A673 (cell line): ENCODE measurements at regions not wholly inside any gene's neighbourhood (a gene's known extent, or its start where the extent isn't known, plus 50 kb on each side); places are given as distances from the start of the nearest gene placed in this dataset.

Experiments used
- BruUV-seq: library from RNA; stranded (reverse); fragments of 400-500 nt; replicated peaks from 2 replicates; lab custom pipeline; 2021; lab: Mats Ljungman, UMichigan
- CTCF ChIA-PET: fragments of 300-600 bp; sonication (Branson Sonifier 250); formaldehyde crosslinking; loops from one replicate; lab custom pipeline; 2022; ENCODE audit warnings: antibody characterized with exemption; lab: Charles Lee
- POLR2A ChIA-PET: fragments of 300-600 bp; sonication (Branson Sonifier 250); formaldehyde crosslinking; loops from one replicate; lab custom pipeline; 2022; ENCODE audit warnings: antibody characterized with exemption; ENCODE audit not compliant: low non-redundant PET; lab: Charles Lee
- DNase-seq: peaks from one replicate; pipeline ENCODE4 v3.0.0-alpha.2; 2015; ENCODE audit warnings: low spot score
- H3K27ac ChIP-seq: fragments of 200-600 bp; sonication (generic); 2 replicates; pipeline ENCODE4 v1.5.1; 2016; ENCODE audit warnings: mixed run types, low read depth, mild to moderate bottlenecking, mixed read lengths, antibody characterized with exemption, low read length; ENCODE audit not compliant: poor library complexity, severe bottlenecking
- H3K27me3 ChIP-seq: fragments of 200-600 bp; sonication (generic); replicated peaks from 2 replicates; pipeline ENCODE4 v1.6.1; 2017; ENCODE audit warnings: mixed run types, low read depth, mild to moderate bottlenecking, mixed read lengths, antibody characterized with exemption, low read length; ENCODE audit not compliant: insufficient read depth, poor library complexity
- H3K36me3 ChIP-seq: fragments of 200-600 bp; sonication (generic); 2 replicates; pipeline ENCODE4 v1.6.1; 2016; ENCODE audit warnings: mixed run types, mild to moderate bottlenecking, mixed read lengths, antibody characterized with exemption, low read length; ENCODE audit not compliant: insufficient read depth, poor library complexity, severe bottlenecking
- H3K4me1 ChIP-seq: fragments of 200-600 bp; sonication (generic); 2 replicates; pipeline ENCODE4 v1.6.1; 2017; ENCODE audit warnings: mixed run types, mild to moderate bottlenecking, mixed read lengths, antibody characterized with exemption, low read length; ENCODE audit not compliant: insufficient read depth, poor library complexity, severe bottlenecking
- H3K4me3 ChIP-seq: fragments of 200-600 bp; sonication (generic); 2 replicates; pipeline ENCODE4 v1.5.1; 2016; ENCODE audit warnings: low read depth, mixed run types, mild to moderate bottlenecking, mixed read lengths, low read length; ENCODE audit not compliant: poor library complexity, severe bottlenecking
- H3K9me3 ChIP-seq: fragments of 200-600 bp; sonication (generic); 2 replicates; pipeline ENCODE4 v1.6.1; 2016; ENCODE audit warnings: mixed run types, low read depth, mild to moderate bottlenecking, mixed read lengths, antibody characterized with exemption, low read length; ENCODE audit not compliant: poor library complexity, severe bottlenecking
- EZH2 ChIP-seq: fragments of 200-600 bp; sonication (generic); IDR thresholded peaks from 2 replicates; pipeline ENCODE4 v1.6.1; 2017; ENCODE audit warnings: borderline replicate concordance, low read depth, mild to moderate bottlenecking, mixed read lengths, antibody characterized with exemption, low read length; ENCODE audit not compliant: poor library complexity, severe bottlenecking
- intact Hi-C: fragments of 100-400 bp; cut with micrococcal nuclease; formaldehyde crosslinking; loops from one replicate; pipeline ENCODE4 v1.10.0; 2022; ENCODE audit not compliant: unreplicated experiment
- TF ChIP-seq, protein P1 (sequence below): fragments of 300-800, 200-600 bp; sonication (generic); conservative IDR thresholded peaks from 2 replicates; pipeline ENCODE4 v1.5.1; 2017; ENCODE audit warnings: low read depth, mild to moderate bottlenecking, antibody characterized with exemption, low read length, moderate library complexity, mixed read lengths

DNA sequence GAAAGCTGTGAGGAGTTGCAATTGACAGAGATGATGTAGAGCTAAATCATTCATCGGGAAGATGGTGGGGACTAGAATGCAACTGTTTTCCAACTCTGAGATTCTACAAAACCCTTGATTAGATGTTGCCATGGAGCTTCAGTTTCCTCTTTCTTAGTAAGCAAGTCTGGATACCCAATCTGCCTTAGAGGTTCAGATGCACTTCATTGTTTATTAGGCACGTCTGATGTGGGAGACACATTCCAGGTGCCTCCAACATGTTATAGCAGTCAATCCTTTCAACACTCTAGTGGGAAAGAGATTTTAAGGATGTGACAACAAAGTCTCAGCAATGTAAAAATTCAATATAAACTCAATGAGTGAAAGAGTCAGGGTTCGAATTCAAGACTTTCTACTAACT is 291.3 kb upstream of the PHYHIPL start:
- H3K27ac ChIP-seq = no peak overlapping the region
- intact Hi-C loops = no loop called here
- DNase-seq = no peak
- H3K27me3 ChIP-seq = peaks cover 15% of the 10 kb centered on the region
- no peak for TF ChIP-seq EZH2
- TF ChIP-seq, protein P1, sequence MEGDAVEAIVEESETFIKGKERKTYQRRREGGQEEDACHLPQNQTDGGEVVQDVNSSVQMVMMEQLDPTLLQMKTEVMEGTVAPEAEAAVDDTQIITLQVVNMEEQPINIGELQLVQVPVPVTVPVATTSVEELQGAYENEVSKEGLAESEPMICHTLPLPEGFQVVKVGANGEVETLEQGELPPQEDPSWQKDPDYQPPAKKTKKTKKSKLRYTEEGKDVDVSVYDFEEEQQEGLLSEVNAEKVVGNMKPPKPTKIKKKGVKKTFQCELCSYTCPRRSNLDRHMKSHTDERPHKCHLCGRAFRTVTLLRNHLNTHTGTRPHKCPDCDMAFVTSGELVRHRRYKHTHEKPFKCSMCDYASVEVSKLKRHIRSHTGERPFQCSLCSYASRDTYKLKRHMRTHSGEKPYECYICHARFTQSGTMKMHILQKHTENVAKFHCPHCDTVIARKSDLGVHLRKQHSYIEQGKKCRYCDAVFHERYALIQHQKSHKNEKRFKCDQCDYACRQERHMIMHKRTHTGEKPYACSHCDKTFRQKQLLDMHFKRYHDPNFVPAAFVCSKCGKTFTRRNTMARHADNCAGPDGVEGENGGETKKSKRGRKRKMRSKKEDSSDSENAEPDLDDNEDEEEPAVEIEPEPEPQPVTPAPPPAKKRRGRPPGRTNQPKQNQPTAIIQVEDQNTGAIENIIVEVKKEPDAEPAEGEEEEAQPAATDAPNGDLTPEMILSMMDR = no peak
- H3K36me3 ChIP-seq = no peaks in the 10 kb centered on the region
- no peaks in the 10 kb centered on the region for H3K9me3 ChIP-seq
- H3K4me3 ChIP-seq = no peak overlapping the region
- BruUV-seq = no TSS peak
- ChIA-PET CTCF (no interaction called here), POLR2A (no interaction called here)
- no peaks in the 10 kb centered on the region for H3K4me1 ChIP-seq

DNA sequence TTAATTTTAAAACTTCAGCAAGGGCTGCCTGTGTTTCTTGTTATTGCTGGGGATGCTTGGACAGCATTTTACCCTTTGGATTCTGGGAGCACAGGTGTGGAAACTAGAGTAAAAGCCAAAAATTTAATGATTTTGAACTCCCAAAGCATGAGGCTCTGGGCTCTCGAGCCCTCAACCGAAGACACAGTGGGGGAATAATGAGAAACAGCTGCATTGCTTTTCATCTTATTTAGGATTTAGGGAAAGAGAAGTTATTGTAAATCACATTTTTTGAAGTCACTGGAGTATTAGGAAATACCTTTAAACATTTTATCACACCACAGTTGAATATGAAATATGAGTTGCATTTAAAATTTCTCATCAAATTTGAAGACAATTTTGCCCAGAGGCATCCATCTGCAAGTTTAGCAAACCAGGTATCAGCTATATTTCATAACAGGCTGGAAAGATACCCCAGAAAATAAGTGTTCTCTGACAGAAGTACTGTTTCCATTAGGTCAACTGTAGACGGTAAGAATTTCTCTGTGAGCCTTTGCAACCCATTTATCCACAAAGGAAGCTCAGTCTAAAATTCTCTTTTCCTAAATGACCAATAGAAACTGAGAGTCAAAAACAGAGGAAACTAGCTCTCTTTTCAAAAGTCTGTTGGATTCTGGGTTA is 290.6 kb upstream of the PHYHIPL start:
- ChIA-PET CTCF (no interaction called here), POLR2A (no interaction called here)
- peaks cover 15% of the 10 kb centered on the region for H3K27me3 ChIP-seq
- intact Hi-C loops = no loop called here
- TF ChIP-seq, protein P1 = no peak
- no peak for TF ChIP-seq EZH2
- no TSS peak for BruUV-seq
- no peak for DNase-seq
- H3K36me3 ChIP-seq = no peaks in the 10 kb centered on the region
- no peaks in the 10 kb centered on the region for H3K9me3 ChIP-seq
- H3K27ac ChIP-seq = no peak overlapping the region
- H3K4me3 ChIP-seq = no peak overlapping the region
- no peaks in the 10 kb centered on the region for H3K4me1 ChIP-seq

DNA sequence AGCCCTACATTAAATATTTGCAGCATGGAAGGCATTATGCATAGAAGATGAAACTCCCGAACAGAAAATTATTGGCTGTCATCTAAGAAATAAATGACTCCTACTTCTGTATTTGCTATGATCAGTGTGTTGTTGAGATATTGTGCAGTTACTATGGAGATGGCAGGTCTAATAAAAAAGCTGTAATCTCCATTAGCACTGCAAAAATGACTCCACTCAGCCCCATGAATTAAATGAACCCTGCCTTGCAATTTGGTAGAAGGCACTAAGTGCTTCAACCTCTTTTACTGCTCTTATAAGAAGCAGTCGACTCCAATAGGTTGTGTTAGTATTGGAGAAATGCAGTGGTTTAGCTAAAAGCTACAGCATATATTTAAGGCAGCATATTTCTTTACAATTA is 290.0 kb upstream of the PHYHIPL start:
- H3K4me3 ChIP-seq = no peak overlapping the region
- no TSS peak for BruUV-seq
- no peaks in the 10 kb centered on the region for H3K4me1 ChIP-seq
- no peak for DNase-seq
- no peaks in the 10 kb centered on the region for H3K9me3 ChIP-seq
- TF ChIP-seq, protein P1 = no peak
- TF ChIP-seq EZH2 = no peak
- no peaks in the 10 kb centered on the region for H3K36me3 ChIP-seq
- H3K27me3 ChIP-seq = peaks cover 16% of the 10 kb centered on the region
- ChIA-PET CTCF (no interaction called here), POLR2A (no interaction called here)
- intact Hi-C loops = no loop called here
- no peak overlapping the region for H3K27ac ChIP-seq
